ENCODE measurements at regions not wholly inside any gene's neighbourhood (a gene's known extent, or its start where the extent isn't known, plus 50 kb on each side); places are given as distances from the start of the nearest gene placed in this dataset.

GRCh38 chr1:112219267-112219666 is 176.7 kb upstream of the CTTNBP2NL start:
- no peak for DNase-seq (ENCODE audit: low spot score)

- no peak for DNase-seq (ENCODE audit: low spot score)
These were observed 165.8 kb upstream of the CTTNBP2NL start for GRCh38 chr1:112230232-112230631.

GRCh38 chr1:112231331-112231730 is 164.7 kb upstream of the CTTNBP2NL start:
- DNase-seq (ENCODE audit: low spot score) = no peak

- no peak for DNase-seq (ENCODE audit: low spot score)
These were observed 163.2 kb upstream of the CTTNBP2NL start for GRCh38 chr1:112232848-112233247.

GRCh38 chr1:112234710-112235109 is 161.3 kb upstream of the CTTNBP2NL start:
- no peak for DNase-seq (ENCODE audit: low spot score)

- no peak for DNase-seq (ENCODE audit: low spot score)
These were observed 157.9 kb upstream of the CTTNBP2NL start for GRCh38 chr1:112237983-112238545.

GRCh38 chr1:112239683-112240330 is 156.2 kb upstream of the CTTNBP2NL start:
- DNase-seq (ENCODE audit: low spot score) = no peak

GRCh38 chr1:112242470-112242869 is 153.5 kb upstream of the CTTNBP2NL start:
- no peak for DNase-seq (ENCODE audit: low spot score)

- DNase-seq (ENCODE audit: low spot score) = no peak
These were observed 151.9 kb upstream of the CTTNBP2NL start for GRCh38 chr1:112244131-112244530.

GRCh38 chr1:112245114-112245513 is 150.9 kb upstream of the CTTNBP2NL start:
- no peak for DNase-seq (ENCODE audit: low spot score)

- DNase-seq (ENCODE audit: low spot score) = no peak
These were observed 148.9 kb upstream of the CTTNBP2NL start for GRCh38 chr1:112247036-112247597.

- DNase-seq (ENCODE audit: low spot score) = no peak
These were observed 148.1 kb upstream of the CTTNBP2NL start for GRCh38 chr1:112247961-112248360.

GRCh38 chr1:112250892-112251291 is 145.1 kb upstream of the CTTNBP2NL start:
- no peak for DNase-seq (ENCODE audit: low spot score)

- no peak for DNase-seq (ENCODE audit: low spot score)
These were observed 144.1 kb upstream of the CTTNBP2NL start for GRCh38 chr1:112251766-112252506.

GRCh38 chr1:112253366-112253765 is 142.6 kb upstream of the CTTNBP2NL start:
- no peak for DNase-seq (ENCODE audit: low spot score)

GRCh38 chr1:112255080-112255479 is 140.9 kb upstream of the CTTNBP2NL start:
- DNase-seq (ENCODE audit: low spot score) = no peak

GRCh38 chr1:112256411-112256810 is 139.6 kb upstream of the CTTNBP2NL start:
- DNase-seq (ENCODE audit: low spot score) = no peak

GRCh38 chr1:112257043-112257835 is 138.8 kb upstream of the CTTNBP2NL start:
- DNase-seq (ENCODE audit: low spot score) = no peak

- DNase-seq (ENCODE audit: low spot score) = no peak
These were observed 135.3 kb upstream of the CTTNBP2NL start for GRCh38 chr1:112260699-112261098.

GRCh38 chr1:112262316-112262715 is 133.7 kb upstream of the CTTNBP2NL start:
- no peak for DNase-seq (ENCODE audit: low spot score)

- DNase-seq (ENCODE audit: low spot score) = no peak
These were observed 133.0 kb upstream of the CTTNBP2NL start for GRCh38 chr1:112263042-112263441.

GRCh38 chr1:112263453-112263852 is 132.6 kb upstream of the CTTNBP2NL start:
- DNase-seq (ENCODE audit: low spot score) = no peak

Data from putamen (tissue), 1 donor.